Smooth muscle cell (in vitro differentiated cells): ENCODE measurements at regions not wholly inside any gene's neighbourhood (a gene's known extent, or its start where the extent isn't known, plus 50 kb on each side); places are given as distances from the start of the nearest gene placed in this dataset.

ENCODE experiments used
- DNase-seq: peaks from one replicate; lab custom pipeline; 2025; ENCODE audit not compliant: unreplicated experiment; lab: John Stamatoyannopoulos, UW
- H2AFZ ChIP-seq: fragments of 200-600 bp; sonication (generic); 2 replicates; pipeline ENCODE4 v1.6.0; 2016; ENCODE audit warnings: antibody characterized with exemption, low read depth, mild to moderate bottlenecking
- H3F3A ChIP-seq: fragments of 200-600 bp; sonication (generic); 2 replicates; pipeline ENCODE4 v1.6.0; 2017; ENCODE audit warnings: antibody characterized with exemption, low read depth
- H3K27ac ChIP-seq: fragments of 200-600 bp; sonication (generic); 2 replicates; pipeline ENCODE4 v1.5.1; 2016; ENCODE audit warnings: low read depth, mild to moderate bottlenecking
- H3K27me3 ChIP-seq: fragments of 200-600 bp; sonication (generic); 2 replicates; pipeline ENCODE4 v1.6.1; 2016; ENCODE audit warnings: low read depth, mild to moderate bottlenecking
- H3K36me3 ChIP-seq: fragments of 200-600 bp; sonication (generic); 2 replicates; pipeline ENCODE4 v1.5.1; 2016; ENCODE audit warnings: low read depth
- H3K4me1 ChIP-seq: fragments of 200-600 bp; sonication (generic); 2 replicates; pipeline ENCODE4 v1.5.1; 2016; ENCODE audit warnings: low read depth
- H3K4me2 ChIP-seq: fragments of 200-600 bp; sonication (generic); 2 replicates; pipeline ENCODE4 v1.6.0; 2016; ENCODE audit warnings: mild to moderate bottlenecking
- H3K4me3 ChIP-seq: fragments of 200-600 bp; sonication (generic); 2 replicates; pipeline ENCODE4 v1.5.1; 2016; ENCODE audit warnings: mild to moderate bottlenecking
- H3K79me2 ChIP-seq: fragments of 200-600 bp; sonication (generic); 2 replicates; pipeline ENCODE4 v1.6.0; 2016; ENCODE audit warnings: low read depth, mild to moderate bottlenecking
- H3K9ac ChIP-seq: fragments of 200-600 bp; sonication (generic); 2 replicates; pipeline ENCODE4 v1.6.0; 2016; ENCODE audit warnings: low read depth
- H3K9me3 ChIP-seq: fragments of 200-600 bp; sonication (generic); replicated peaks from 2 replicates; pipeline ENCODE4 v1.5.1; 2016; ENCODE audit warnings: low read depth
- H4K20me1 ChIP-seq: fragments of 200-600 bp; sonication (generic); 2 replicates; pipeline ENCODE4 v1.6.0; 2016; ENCODE audit warnings: low read depth
- CTCF ChIP-seq: fragments of 200-600 bp; sonication (generic); IDR thresholded peaks from 2 replicates; pipeline ENCODE4 v1.5.1; 2017; ENCODE audit warnings: borderline replicate concordance, mild to moderate bottlenecking, antibody characterized with exemption; ENCODE audit not compliant: insufficient read depth, poor library complexity, severe bottlenecking
- WGBS: methylation state at CpG from one replicate; pipeline ENCODE4 v1.1.7; 2016; ENCODE audit warnings: low lambda C conversion rate; 5-methylcytosine and 5-hydroxymethylcytosine counted together

- Histone ChIP-seq H3K9ac (no peak overlapping the region), H3K4me3 (no peak overlapping the region), H3K4me2 (no peak overlapping the region), H3K27me3 (no peaks in the 10 kb centered on the region), H2AFZ (no peak overlapping the region), H4K20me1 (no peaks in the 10 kb centered on the region), H3K79me2 (no peaks in the 10 kb centered on the region), H3K27ac (no peak overlapping the region), H3F3A (peaks cover 3% of the 10 kb centered on the region), H3K4me1 (peaks cover 18% of the 10 kb centered on the region), H3K9me3 (no peaks in the 10 kb centered on the region), H3K36me3 (no peaks in the 10 kb centered on the region)
- no peak for DNase-seq
- 68% methylated on average over 5 of the region's 5 CpGs for WGBS
- TF ChIP-seq CTCF: no peak
Observed at GRCh38 chr2:21267232-21267835, 143.6 kb downstream of the TDRD15 start.

- H3F3A ChIP-seq: peaks cover 3% of the 10 kb centered on the region
- no peak overlapping the region for H3K4me3 ChIP-seq
- no peaks in the 10 kb centered on the region for H3K9me3 ChIP-seq
- no peak for TF ChIP-seq CTCF
- DNase-seq: no peak
- no peak overlapping the region for H2AFZ ChIP-seq
- no peaks in the 10 kb centered on the region for H4K20me1 ChIP-seq
- H3K27me3 ChIP-seq: no peaks in the 10 kb centered on the region
- peak overlapping the region; percentile 32 for H3K4me2 ChIP-seq
- H3K4me1 ChIP-seq: peaks cover 18% of the 10 kb centered on the region
- no peak overlapping the region for H3K9ac ChIP-seq
- H3K27ac ChIP-seq: no peak overlapping the region
- WGBS: 76% methylated on average over 13 of the region's 13 CpGs
- H3K36me3 ChIP-seq: no peaks in the 10 kb centered on the region
- H3K79me2 ChIP-seq: no peaks in the 10 kb centered on the region
Observed at GRCh38 chr2:21268197-21268877, 144.6 kb downstream of the TDRD15 start.

- WGBS: 35% methylated on average over 7 of the region's 7 CpGs
- H3K36me3 ChIP-seq: no peaks in the 10 kb centered on the region
- H3K9me3 ChIP-seq: no peaks in the 10 kb centered on the region
- no peaks in the 10 kb centered on the region for H3K79me2 ChIP-seq
- H3K4me2 ChIP-seq: peak overlapping the region; percentile 32
- no peak overlapping the region for H2AFZ ChIP-seq
- peaks cover 18% of the 10 kb centered on the region for H3K4me1 ChIP-seq
- H3F3A ChIP-seq: peaks cover 3% of the 10 kb centered on the region
- no peak for DNase-seq
- H3K27me3 ChIP-seq: peaks cover 4% of the 10 kb centered on the region
- no peak overlapping the region for H3K9ac ChIP-seq
- H3K4me3 ChIP-seq: no peak overlapping the region
- no peak overlapping the region for H3K27ac ChIP-seq
- TF ChIP-seq CTCF: no peak
- H4K20me1 ChIP-seq: no peaks in the 10 kb centered on the region
Observed at GRCh38 chr2:21268878-21269224, 145.1 kb downstream of the TDRD15 start.

GRCh38 chr2:21269382-21269781, 145.6 kb downstream of the TDRD15 start:
- Histone ChIP-seq H3K79me2 (no peaks in the 10 kb centered on the region), H2AFZ (no peak overlapping the region), H3K4me1 (peaks cover 18% of the 10 kb centered on the region), H3K27ac (no peak overlapping the region), H3F3A (peaks cover 3% of the 10 kb centered on the region), H3K4me2 (peak overlapping the region; percentile 32), H3K36me3 (no peaks in the 10 kb centered on the region), H3K9ac (no peak overlapping the region), H3K9me3 (no peaks in the 10 kb centered on the region), H4K20me1 (no peaks in the 10 kb centered on the region), H3K27me3 (peaks cover 6% of the 10 kb centered on the region), H3K4me3 (no peak overlapping the region)
- TF ChIP-seq CTCF: no peak
- DNase-seq: no peak
- WGBS: 100% methylated on average over 1 of the region's 1 CpG
